Skeletal muscle tissue (tissue), 3 donors: ENCODE measurements at regions not wholly inside any gene's neighbourhood (a gene's known extent, or its start where the extent isn't known, plus 50 kb on each side); places are given as distances from the start of the nearest gene placed in this dataset.
"Not testable (repeated sequence)": the region's sequence is repeated elsewhere in the genome, so short reads cannot be mapped to it uniquely, and the experiment has no call there.

Source experiments
- H3K27ac ChIP-seq: one replicate; pipeline ENCODE4 v1.7.0; 2013; ENCODE audit warnings: mild to moderate bottlenecking, low read depth, low read length, inconsistent platforms
- H3K27me3 ChIP-seq, 3 donors: one replicate each; pipeline ENCODE4 v1.7.0; 2013; ENCODE audit warnings: low read length in 3 of 3; ENCODE audit not compliant: control insufficient read depth in 3 of 3, insufficient read depth in 3 of 3
- H3K36me3 ChIP-seq, 3 donors: one replicate each; pipeline ENCODE4 v1.7.0; 2013; ENCODE audit warnings: low read length in 3 of 3; ENCODE audit not compliant: control insufficient read depth in 3 of 3, insufficient read depth in 3 of 3
- H3K4me1 ChIP-seq, 3 donors: one replicate each; pipeline ENCODE4 v1.7.0; 2013; ENCODE audit warnings: low read length in 3 of 3, mild to moderate bottlenecking in 3 of 3; ENCODE audit not compliant: control insufficient read depth in 3 of 3, insufficient read depth in 3 of 3
- H3K4me3 ChIP-seq, 3 donors: one replicate each; pipeline ENCODE4 v1.7.0; 2013; ENCODE audit warnings: low read length in 3 of 3
- H3K9ac ChIP-seq, 3 donors: one replicate each; pipeline ENCODE4 v1.7.0; 2013; ENCODE audit warnings: low read length in 3 of 3, mild to moderate bottlenecking in 3 of 3, moderate library complexity in 2 of 3, low read depth in 1 of 3
- H3K9me3 ChIP-seq, 3 donors: one replicate each; pipeline ENCODE4 v1.7.0; 2013; ENCODE audit warnings: low read length in 3 of 3; ENCODE audit not compliant: control insufficient read depth in 3 of 3
- donor health status: Osteomylitis.

- H3K9me3 ChIP-seq: no peaks in the 10 kb centered on the region
- H3K9ac ChIP-seq: no peak overlapping the region
- no peaks in the 10 kb centered on the region for H3K27me3 ChIP-seq
- no peak overlapping the region for H3K27ac ChIP-seq
- H3K4me1 ChIP-seq: no peaks in the 10 kb centered on the region
- H3K36me3 ChIP-seq: no peaks in the 10 kb centered on the region
- H3K4me3 ChIP-seq: no peak overlapping the region
These were observed 2102.9 kb downstream of the NCAM2 start for GRCh38 chr21:23101111-23101510.

- Histone ChIP-seq H3K27me3 (no peaks in the 10 kb centered on the region), H3K4me3 (no peak overlapping the region), H3K36me3 (no peaks in the 10 kb centered on the region), H3K27ac (no peak overlapping the region), H3K4me1 (no peaks in the 10 kb centered on the region), H3K9me3 (no peaks in the 10 kb centered on the region), H3K9ac (no peak overlapping the region)
These were observed 2110.3 kb downstream of the NCAM2 start for GRCh38 chr21:23108533-23108932.

GRCh38 chr21:23111070-23111600 is 2112.9 kb downstream of the NCAM2 start:
- Histone ChIP-seq H3K36me3 (no peaks in the 10 kb centered on the region), H3K4me1 (no peaks in the 10 kb centered on the region), H3K9me3 (no peaks in the 10 kb centered on the region), H3K4me3 (no peak overlapping the region), H3K27me3 (no peaks in the 10 kb centered on the region), H3K9ac (no peak overlapping the region), H3K27ac (no peak overlapping the region)

- H3K9me3 ChIP-seq: no peaks in the 10 kb centered on the region
These were observed 2121.3 kb downstream of the NCAM2 start for GRCh38 chr21:23119491-23119890.

GRCh38 chr21:23127973-23128372 is 2129.8 kb downstream of the NCAM2 start:
- Histone ChIP-seq H3K9ac (no peak overlapping the region), H3K27ac (no peak overlapping the region), H3K4me1 (no peaks in the 10 kb centered on the region), H3K27me3 (no peaks in the 10 kb centered on the region), H3K9me3 (no peaks in the 10 kb centered on the region), H3K36me3 (no peaks in the 10 kb centered on the region), H3K4me3 (no peak overlapping the region)

More at GRCh38 chr21:23119491-23119890, 2121.3 kb downstream of the NCAM2 start:
- H3K4me3 ChIP-seq: no peak overlapping the region
- H3K36me3 ChIP-seq: no peaks in the 10 kb centered on the region
- H3K27ac ChIP-seq: no peak overlapping the region
- no peak overlapping the region for H3K9ac ChIP-seq
- H3K4me1 ChIP-seq: no peaks in the 10 kb centered on the region
- no peaks in the 10 kb centered on the region for H3K27me3 ChIP-seq

- Histone ChIP-seq H3K27ac (no peak overlapping the region), H3K36me3 (no peaks in the 10 kb centered on the region), H3K9ac (no peak overlapping the region), H3K4me1 (no peaks in the 10 kb centered on the region), H3K27me3 (no peaks in the 10 kb centered on the region), H3K4me3 (no peak overlapping the region), H3K9me3 (no peaks in the 10 kb centered on the region)
These were observed 2132.1 kb downstream of the NCAM2 start for GRCh38 chr21:23130308-23130707.

GRCh38 chr21:23131177-23131576 is 2133.0 kb downstream of the NCAM2 start:
- Histone ChIP-seq H3K9ac (no peak overlapping the region), H3K27ac (no peak overlapping the region), H3K9me3 (no peaks in the 10 kb centered on the region), H3K36me3 (no peaks in the 10 kb centered on the region), H3K4me3 (no peak overlapping the region), H3K4me1 (no peaks in the 10 kb centered on the region), H3K27me3 (no peaks in the 10 kb centered on the region)

GRCh38 chr21:23138797-23139196 is 2140.6 kb downstream of the NCAM2 start:
- Histone ChIP-seq H3K27ac (no peak overlapping the region), H3K4me3 (no peak overlapping the region), H3K36me3 (no peaks in the 10 kb centered on the region), H3K27me3 (no peaks in the 10 kb centered on the region), H3K9ac (no peak overlapping the region), H3K9me3 (no peaks in the 10 kb centered on the region), H3K4me1 (no peaks in the 10 kb centered on the region)

- Histone ChIP-seq H3K9ac (no peak overlapping the region), H3K4me1 (no peaks in the 10 kb centered on the region)
These were observed 2153.9 kb downstream of the NCAM2 start for GRCh38 chr21:23152130-23152529.

GRCh38 chr21:23153842-23154241 is 2155.6 kb downstream of the NCAM2 start:
- not testable (repeated sequence) for H3K9ac ChIP-seq, H3K36me3 ChIP-seq, H3K4me1 ChIP-seq, H3K27me3 ChIP-seq, H3K27ac ChIP-seq, H3K4me3 ChIP-seq, H3K9me3 ChIP-seq

More at GRCh38 chr21:23152130-23152529, 2153.9 kb downstream of the NCAM2 start:
- H3K27ac ChIP-seq: no peak overlapping the region
- no peaks in the 10 kb centered on the region for H3K9me3 ChIP-seq
- H3K36me3 ChIP-seq: no peaks in the 10 kb centered on the region
- no peaks in the 10 kb centered on the region for H3K27me3 ChIP-seq
- H3K4me3 ChIP-seq: no peak overlapping the region

- H3K9ac ChIP-seq: no peak overlapping the region
- no peaks in the 10 kb centered on the region for H3K9me3 ChIP-seq
- no peak overlapping the region for H3K27ac ChIP-seq
- no peaks in the 10 kb centered on the region for H3K4me1 ChIP-seq
- no peaks in the 10 kb centered on the region for H3K36me3 ChIP-seq
- H3K27me3 ChIP-seq: no peaks in the 10 kb centered on the region
- H3K4me3 ChIP-seq: no peak overlapping the region
These were observed 2157.1 kb downstream of the NCAM2 start for GRCh38 chr21:23155281-23155680.
